Tibial nerve (tissue), 3 donors: ENCODE measurements at regions not wholly inside any gene's neighbourhood (a gene's known extent, or its start where the extent isn't known, plus 50 kb on each side); places are given as distances from the start of the nearest gene placed in this dataset.

Experiments used
- POLR2A ChIP-seq, 2 donors: fragments of 450-650 bp; IDR thresholded peaks; one replicate each; pipeline ENCODE4 v1.6.1; 2017; ENCODE audit warnings: antibody characterized with exemption in 2 of 2, mild to moderate bottlenecking in 2 of 2, moderate library complexity in 2 of 2
- TF ChIP-seq, protein P1 (sequence below), 5 experiments: fragments of 200-600 bp in 3 of 5; fragments of 450-650 bp in 2 of 5; sonication (generic) in 3 of 5; IDR thresholded peaks; one replicate each; pipeline ENCODE4 v1.5.1; 2016 to 2019; ENCODE audit warnings: antibody characterized with exemption in 5 of 5, mild to moderate bottlenecking in 3 of 5, moderate library complexity in 2 of 5

DNA sequence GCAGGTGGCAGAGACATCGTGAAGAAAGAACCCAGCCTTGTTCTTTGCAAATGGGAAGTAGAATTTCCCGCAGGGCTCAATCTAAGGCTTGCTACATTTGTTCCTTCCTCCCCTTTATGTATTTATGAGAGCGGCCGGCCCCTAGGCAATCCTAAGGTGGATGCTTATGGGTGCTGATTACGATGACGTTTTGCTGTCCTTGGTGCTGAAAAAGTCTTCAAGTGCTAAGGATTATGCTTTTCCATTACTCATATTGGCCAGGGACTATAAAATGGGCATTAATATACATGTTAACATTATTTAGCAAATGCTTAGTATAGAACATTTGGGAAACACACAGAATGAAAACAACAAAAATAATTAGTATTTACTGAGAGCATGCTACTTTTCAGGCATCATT is 313.3 kb upstream of the XYLT1 start:
- TF ChIP-seq, protein P1, sequence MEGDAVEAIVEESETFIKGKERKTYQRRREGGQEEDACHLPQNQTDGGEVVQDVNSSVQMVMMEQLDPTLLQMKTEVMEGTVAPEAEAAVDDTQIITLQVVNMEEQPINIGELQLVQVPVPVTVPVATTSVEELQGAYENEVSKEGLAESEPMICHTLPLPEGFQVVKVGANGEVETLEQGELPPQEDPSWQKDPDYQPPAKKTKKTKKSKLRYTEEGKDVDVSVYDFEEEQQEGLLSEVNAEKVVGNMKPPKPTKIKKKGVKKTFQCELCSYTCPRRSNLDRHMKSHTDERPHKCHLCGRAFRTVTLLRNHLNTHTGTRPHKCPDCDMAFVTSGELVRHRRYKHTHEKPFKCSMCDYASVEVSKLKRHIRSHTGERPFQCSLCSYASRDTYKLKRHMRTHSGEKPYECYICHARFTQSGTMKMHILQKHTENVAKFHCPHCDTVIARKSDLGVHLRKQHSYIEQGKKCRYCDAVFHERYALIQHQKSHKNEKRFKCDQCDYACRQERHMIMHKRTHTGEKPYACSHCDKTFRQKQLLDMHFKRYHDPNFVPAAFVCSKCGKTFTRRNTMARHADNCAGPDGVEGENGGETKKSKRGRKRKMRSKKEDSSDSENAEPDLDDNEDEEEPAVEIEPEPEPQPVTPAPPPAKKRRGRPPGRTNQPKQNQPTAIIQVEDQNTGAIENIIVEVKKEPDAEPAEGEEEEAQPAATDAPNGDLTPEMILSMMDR (IDR thresholded peaks at IDR 0.05), result no peak
- TF ChIP-seq POLR2A (IDR thresholded peaks at IDR 0.05), result no peak
